ENCODE measurements at regions not wholly inside any gene's neighbourhood (a gene's known extent, or its start where the extent isn't known, plus 50 kb on each side); places are given as distances from the start of the nearest gene placed in this dataset.

- H3K9ac ChIP-seq (ENCODE audit: insufficient read length) = no peak overlapping the region
- no peak for DNase-seq (ENCODE audit: low read depth, low spot score)
- H3K4me3 ChIP-seq = no peak overlapping the region
- no peak for TF ChIP-seq FOXP2 (optimal IDR thresholded peaks at IDR 0.05; ENCODE audit: control extremely low read depth, extremely low read length, insufficient read depth)
- no peak for TF ChIP-seq EZH2 (IDR thresholded peaks at IDR 0.05)
- no peak for TF ChIP-seq POLR2AphosphoS5 (IDR thresholded peaks at IDR 0.05; ENCODE audit: borderline replicate concordance, low read depth, low read length)
- no peaks in the 10 kb centered on the region for H3K36me3 ChIP-seq (ENCODE audit: insufficient read depth, low read length)
- H3K27ac ChIP-seq = no peak overlapping the region
- H3K9me3 ChIP-seq (ENCODE audit: low read depth, low read length) = no peaks in the 10 kb centered on the region
These were observed 113.5 kb downstream of the OGFRL1 start for GRCh38 chr6:71402096-71402495.

- Histone ChIP-seq H3K36me3 (ENCODE audit: insufficient read depth, low read length) (no peaks in the 10 kb centered on the region), H3K9me3 (ENCODE audit: low read depth, low read length) (no peaks in the 10 kb centered on the region), H3K4me3 (no peak overlapping the region), H3K27ac (peak overlapping the region; percentile 70), H3K9ac (ENCODE audit: insufficient read length) (no peak overlapping the region)
- no peak for DNase-seq (ENCODE audit: low read depth, low spot score)
- no peak for TF ChIP-seq FOXP2 (optimal IDR thresholded peaks at IDR 0.05; ENCODE audit: control extremely low read depth, extremely low read length, insufficient read depth)
These were observed 115.0 kb downstream of the OGFRL1 start for GRCh38 chr6:71403422-71404134.

GRCh38 chr6:71404145-71404966, 115.7 kb downstream of the OGFRL1 start:
- DNase-seq (ENCODE audit: low read depth, low spot score) = no peak
- TF ChIP-seq POLR2AphosphoS5 (IDR thresholded peaks at IDR 0.05; ENCODE audit: borderline replicate concordance, low read depth, low read length) (no peak), FOXP2 (optimal IDR thresholded peaks at IDR 0.05; ENCODE audit: control extremely low read depth, extremely low read length, insufficient read depth) (no peak), EZH2 (IDR thresholded peaks at IDR 0.05) (no peak)
- H3K9ac ChIP-seq (ENCODE audit: insufficient read length) = no peak overlapping the region
- peak overlapping the region; percentile 70 for H3K27ac ChIP-seq
- no peaks in the 10 kb centered on the region for H3K9me3 ChIP-seq (ENCODE audit: low read depth, low read length)
- H3K4me3 ChIP-seq = peak overlapping the region; percentile 45
- H3K36me3 ChIP-seq (ENCODE audit: insufficient read depth, low read length) = no peaks in the 10 kb centered on the region

GRCh38 chr6:71404967-71405278, 116.3 kb downstream of the OGFRL1 start:
- no peaks in the 10 kb centered on the region for H3K36me3 ChIP-seq (ENCODE audit: insufficient read depth, low read length)
- H3K9me3 ChIP-seq (ENCODE audit: low read depth, low read length) = no peaks in the 10 kb centered on the region
- DNase-seq (ENCODE audit: low read depth, low spot score) = no peak
- H3K27ac ChIP-seq = peak overlapping the region; percentile 70; the same call in 1 of the 2 replicates
- TF ChIP-seq EZH2 (IDR thresholded peaks at IDR 0.05) = no peak
- TF ChIP-seq POLR2AphosphoS5 (IDR thresholded peaks at IDR 0.05; ENCODE audit: borderline replicate concordance, low read depth, low read length) = no peak
- TF ChIP-seq FOXP2 (optimal IDR thresholded peaks at IDR 0.05; ENCODE audit: control extremely low read depth, extremely low read length, insufficient read depth) = no peak
- peak overlapping the region; percentile 45; the same call in 1 of the 2 replicates for H3K4me3 ChIP-seq
- no peak overlapping the region for H3K9ac ChIP-seq (ENCODE audit: insufficient read length)

- TF ChIP-seq EZH2 (IDR thresholded peaks at IDR 0.05) (no peak), POLR2AphosphoS5 (IDR thresholded peaks at IDR 0.05; ENCODE audit: borderline replicate concordance, low read depth, low read length) (no peak), FOXP2 (optimal IDR thresholded peaks at IDR 0.05; ENCODE audit: control extremely low read depth, extremely low read length, insufficient read depth) (no peak)
- Histone ChIP-seq H3K9me3 (ENCODE audit: low read depth, low read length) (no peaks in the 10 kb centered on the region), H3K27ac (peak overlapping the region; percentile 11; the same call in 1 of the 2 replicates), H3K36me3 (ENCODE audit: insufficient read depth, low read length) (no peaks in the 10 kb centered on the region), H3K4me3 (no peak overlapping the region), H3K9ac (ENCODE audit: insufficient read length) (no peak overlapping the region)
- no peak for DNase-seq (ENCODE audit: low read depth, low spot score)
These were observed 116.8 kb downstream of the OGFRL1 start for GRCh38 chr6:71405416-71405815.

- TF ChIP-seq FOXP2 (optimal IDR thresholded peaks at IDR 0.05; ENCODE audit: control extremely low read depth, extremely low read length, insufficient read depth) = no peak
- no peak for TF ChIP-seq POLR2AphosphoS5 (IDR thresholded peaks at IDR 0.05; ENCODE audit: borderline replicate concordance, low read depth, low read length)
- TF ChIP-seq EZH2 (IDR thresholded peaks at IDR 0.05) = no peak
- no peaks in the 10 kb centered on the region for H3K9me3 ChIP-seq (ENCODE audit: low read depth, low read length)
These were observed 118.6 kb downstream of the OGFRL1 start for GRCh38 chr6:71406865-71407860.

GRCh38 chr6:71408787-71409723, 120.4 kb downstream of the OGFRL1 start:
- H3K36me3 ChIP-seq (ENCODE audit: insufficient read depth, low read length) = no peaks in the 10 kb centered on the region
- no peak for DNase-seq (ENCODE audit: low read depth, low spot score)
- H3K9me3 ChIP-seq (ENCODE audit: low read depth, low read length) = no peaks in the 10 kb centered on the region
- H3K27ac ChIP-seq = no peak overlapping the region
- H3K9ac ChIP-seq (ENCODE audit: insufficient read length) = no peak overlapping the region
- no peak overlapping the region for H3K4me3 ChIP-seq
- TF ChIP-seq EZH2 (IDR thresholded peaks at IDR 0.05) = no peak
- no peak for TF ChIP-seq FOXP2 (optimal IDR thresholded peaks at IDR 0.05; ENCODE audit: control extremely low read depth, extremely low read length, insufficient read depth)
- no peak for TF ChIP-seq POLR2AphosphoS5 (IDR thresholded peaks at IDR 0.05; ENCODE audit: borderline replicate concordance, low read depth, low read length)

More at GRCh38 chr6:71406865-71407860, 118.6 kb downstream of the OGFRL1 start:
- no peak for DNase-seq (ENCODE audit: low read depth, low spot score)
- Histone ChIP-seq H3K36me3 (ENCODE audit: insufficient read depth, low read length) (no peaks in the 10 kb centered on the region), H3K9ac (ENCODE audit: insufficient read length) (no peak overlapping the region), H3K27ac (no peak overlapping the region), H3K4me3 (no peak overlapping the region; the same call in 1 of the 2 replicates)
